CD4-positive, alpha-beta T cell treated with Interferon alpha-2 for 1 hour (primary cell): ENCODE measurements at regions not wholly inside any gene's neighbourhood (a gene's known extent, or its start where the extent isn't known, plus 50 kb on each side); places are given as distances from the start of the nearest gene placed in this dataset.

Experiments
- DNase-seq, 2 donors: peaks; one replicate each; pipeline ENCODE4 v3.0.0-alpha.2; 2020 to 2022

- no peak for DNase-seq
Measured at GRCh38 chr19:29401712-29402421, 123.9 kb upstream of the VSTM2B start.

- DNase-seq, result no peak
Measured at GRCh38 chr19:29402563-29402962, 123.2 kb upstream of the VSTM2B start.

DNA sequence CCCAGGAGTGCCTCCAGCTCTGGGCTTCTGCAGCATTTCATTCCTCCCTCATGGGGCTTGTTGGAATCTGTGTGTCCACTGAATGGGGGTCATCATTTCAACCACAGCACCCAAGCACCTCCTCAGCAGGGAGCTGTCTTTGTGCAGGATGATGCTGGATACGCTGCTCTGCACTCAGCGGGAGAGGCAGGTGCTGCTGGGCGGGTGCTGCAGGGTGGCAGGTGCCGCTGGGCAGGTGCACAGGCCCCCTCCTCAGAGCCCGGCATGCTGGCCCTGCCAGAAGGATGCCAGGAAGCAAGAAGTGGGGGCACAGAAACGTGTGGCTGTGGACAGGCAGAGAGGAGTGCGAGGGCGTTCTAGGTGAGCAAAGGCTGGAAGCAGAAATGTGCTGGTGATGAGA lies 121.8 kb upstream of the VSTM2B start:
- no peak for DNase-seq

- DNase-seq, result no peak
Measured at GRCh38 chr19:29404951-29405727, 120.7 kb upstream of the VSTM2B start.

GRCh38 chr19:29405728-29405995 lies 120.1 kb upstream of the VSTM2B start:
- DNase-seq, result no peak

DNA sequence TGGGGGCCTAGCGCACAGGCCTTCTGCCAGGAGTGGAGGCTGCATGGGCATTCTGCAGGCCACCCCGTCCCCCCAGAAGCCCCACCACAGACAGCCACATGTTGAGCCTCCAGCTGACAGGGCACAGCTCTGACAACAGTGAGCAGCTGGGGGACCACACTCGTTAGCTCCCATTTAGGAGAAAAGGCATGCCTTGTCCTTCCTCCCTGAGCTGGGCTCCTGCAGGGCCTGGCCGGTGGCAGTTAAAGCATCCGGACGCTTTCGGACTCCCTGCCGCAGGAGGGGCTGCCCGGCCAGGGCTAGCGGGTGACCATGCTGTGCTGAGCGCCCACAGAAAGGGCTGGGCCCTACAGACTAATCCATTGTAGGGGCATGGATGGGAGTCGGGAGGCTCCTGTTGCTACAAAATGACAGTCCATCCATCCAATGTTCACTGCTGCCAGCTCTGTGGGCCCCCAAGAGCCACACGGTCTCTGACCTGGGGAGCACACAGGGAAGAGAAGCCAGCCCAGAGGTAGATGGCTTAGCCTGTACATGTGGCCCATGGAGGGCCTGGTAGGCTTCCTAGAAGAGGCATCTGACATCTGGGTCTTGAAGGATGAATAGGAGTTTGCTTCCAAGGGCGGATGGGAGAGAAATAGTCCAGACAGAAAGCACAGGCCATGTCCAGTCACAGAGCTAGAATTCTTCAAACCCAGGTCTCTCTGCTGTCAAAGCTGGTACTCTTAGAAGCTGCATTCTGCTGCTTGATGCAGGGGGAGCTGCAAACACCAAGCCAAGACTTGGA lies 116.5 kb upstream of the VSTM2B start:
- no peak for DNase-seq

GRCh38 chr19:29410601-29411000 lies 115.2 kb upstream of the VSTM2B start:
- no peak for DNase-seq

DNA sequence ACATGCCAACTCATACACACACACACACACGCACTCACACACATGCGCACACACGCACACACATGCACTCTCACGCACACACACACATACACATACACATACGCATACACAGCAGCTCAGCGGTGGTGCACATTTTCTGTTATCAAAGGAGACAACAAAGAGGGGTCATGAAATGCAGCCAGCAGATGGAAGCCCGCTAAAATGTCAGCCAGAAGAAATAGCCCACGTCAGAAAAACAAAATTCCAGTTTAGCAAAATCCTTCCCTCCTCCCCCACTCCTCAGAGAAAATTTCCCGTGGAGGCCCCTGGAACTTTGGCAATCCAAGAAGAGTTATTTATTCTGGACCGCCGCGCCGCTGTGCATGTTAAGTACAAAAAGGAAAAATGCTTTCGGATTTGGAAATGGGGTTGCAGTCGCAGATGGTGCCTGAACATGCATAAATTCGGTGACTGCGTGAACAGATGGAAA lies 114.6 kb upstream of the VSTM2B start:
- DNase-seq, result no peak

DNA sequence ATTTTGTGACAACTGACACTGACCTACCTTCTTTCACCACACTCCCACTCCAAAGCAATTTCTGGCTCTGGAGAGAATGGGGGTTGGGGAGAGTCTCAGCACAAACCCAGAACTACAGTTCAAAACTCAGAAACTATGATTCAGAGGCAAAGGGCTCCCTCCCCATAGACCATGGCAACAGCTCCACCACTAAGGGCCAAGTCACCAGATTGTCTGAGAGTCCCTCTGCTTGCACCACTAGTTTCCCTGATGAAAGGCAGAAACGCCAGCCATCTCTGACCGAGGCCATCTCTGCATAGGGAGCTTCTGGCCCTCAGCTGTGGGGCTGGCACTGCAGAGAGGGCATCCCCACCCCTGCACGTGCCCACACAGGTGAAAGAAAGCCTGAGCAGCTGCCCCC lies 112.4 kb upstream of the VSTM2B start:
- DNase-seq, result no peak

- no peak for DNase-seq
Measured at GRCh38 chr19:29415507-29415906, 110.3 kb upstream of the VSTM2B start.

- DNase-seq, result no peak
Measured at GRCh38 chr19:29417048-29417447, 108.7 kb upstream of the VSTM2B start.

DNA sequence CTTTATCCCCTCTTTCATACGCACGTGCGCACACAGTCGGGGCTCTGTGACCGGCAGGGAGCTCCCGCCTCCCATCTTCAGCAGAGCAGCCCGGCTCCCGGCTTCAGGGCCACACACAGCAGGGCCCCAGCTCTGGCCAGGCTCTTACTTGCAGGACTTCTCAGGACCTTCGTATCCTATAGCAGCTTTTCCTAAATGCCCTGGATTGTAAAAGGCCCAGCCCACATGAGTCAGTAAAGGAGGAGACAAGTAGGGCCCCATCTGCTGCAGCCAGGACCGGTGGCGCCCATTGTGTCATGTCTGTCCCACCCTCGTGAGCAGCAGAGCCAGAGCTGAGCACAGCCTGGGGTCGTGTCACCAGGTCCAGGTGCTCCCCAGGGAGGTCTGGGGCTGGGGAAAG lies 107.6 kb upstream of the VSTM2B start:
- DNase-seq, result no peak

- no peak for DNase-seq
Measured at GRCh38 chr19:29420065-29420464, 105.7 kb upstream of the VSTM2B start.

GRCh38 chr19:29420482-29421195 lies 105.2 kb upstream of the VSTM2B start:
- DNase-seq, result no peak

GRCh38 chr19:29421196-29421545 lies 104.6 kb upstream of the VSTM2B start:
- no peak for DNase-seq

GRCh38 chr19:29422047-29422446 lies 103.7 kb upstream of the VSTM2B start:
- DNase-seq, result no peak

DNA sequence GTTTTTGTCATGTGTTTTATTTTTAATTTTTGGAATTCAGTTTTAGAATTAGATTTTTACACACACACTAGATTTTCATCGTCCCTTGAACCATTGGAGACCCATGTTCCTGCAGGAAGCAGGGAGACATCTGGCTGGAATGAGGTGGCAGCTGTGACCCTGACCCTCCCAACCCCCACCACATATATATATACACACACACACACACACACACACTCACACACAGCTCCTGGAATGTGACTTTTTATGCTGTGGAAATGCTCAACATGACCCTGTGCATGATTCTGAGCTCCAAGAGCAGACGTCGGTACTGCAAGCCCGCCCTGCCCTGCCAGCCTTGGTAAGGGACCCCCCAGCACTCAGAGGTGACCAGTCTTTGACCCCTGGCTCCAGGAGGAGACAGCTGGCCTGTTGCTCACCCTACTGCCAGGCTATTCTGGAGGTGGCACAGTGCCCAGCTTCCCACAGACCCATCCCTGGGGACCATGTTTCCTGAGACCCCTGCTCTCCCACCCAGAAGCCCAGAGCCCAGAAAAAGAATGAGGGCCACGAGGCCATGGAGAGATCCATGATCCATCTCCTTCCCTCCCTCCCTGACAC lies 103.2 kb upstream of the VSTM2B start:
- DNase-seq, result no peak

- no peak for DNase-seq
Measured at GRCh38 chr19:29428071-29428470, 97.7 kb upstream of the VSTM2B start.

- DNase-seq, result no peak
Measured at GRCh38 chr19:29429021-29429420, 96.8 kb upstream of the VSTM2B start.

GRCh38 chr19:29429581-29429980 lies 96.2 kb upstream of the VSTM2B start:
- DNase-seq, result no peak

GRCh38 chr19:29431332-29431731 lies 94.5 kb upstream of the VSTM2B start:
- no peak for DNase-seq

DNA sequence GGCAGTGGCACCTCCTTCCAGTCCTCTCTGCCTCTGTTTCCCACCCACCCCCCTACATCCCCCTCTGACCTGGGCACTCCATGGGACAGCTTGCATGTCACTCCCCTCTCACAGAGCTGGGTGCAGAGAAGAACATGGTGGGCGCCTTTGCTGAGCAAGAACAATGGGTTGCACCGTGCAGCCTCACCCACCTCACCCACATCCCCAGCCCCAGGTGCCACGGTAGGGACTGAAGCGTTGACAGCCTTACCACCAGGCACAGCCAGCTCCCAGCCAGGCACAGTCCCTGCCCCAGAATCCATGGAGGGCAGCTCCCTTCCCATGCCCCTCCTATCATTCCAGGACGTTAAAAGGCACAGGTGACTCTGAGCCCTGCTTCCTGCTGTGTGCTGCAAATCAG lies 93.1 kb upstream of the VSTM2B start:
- DNase-seq, result no peak

DNA sequence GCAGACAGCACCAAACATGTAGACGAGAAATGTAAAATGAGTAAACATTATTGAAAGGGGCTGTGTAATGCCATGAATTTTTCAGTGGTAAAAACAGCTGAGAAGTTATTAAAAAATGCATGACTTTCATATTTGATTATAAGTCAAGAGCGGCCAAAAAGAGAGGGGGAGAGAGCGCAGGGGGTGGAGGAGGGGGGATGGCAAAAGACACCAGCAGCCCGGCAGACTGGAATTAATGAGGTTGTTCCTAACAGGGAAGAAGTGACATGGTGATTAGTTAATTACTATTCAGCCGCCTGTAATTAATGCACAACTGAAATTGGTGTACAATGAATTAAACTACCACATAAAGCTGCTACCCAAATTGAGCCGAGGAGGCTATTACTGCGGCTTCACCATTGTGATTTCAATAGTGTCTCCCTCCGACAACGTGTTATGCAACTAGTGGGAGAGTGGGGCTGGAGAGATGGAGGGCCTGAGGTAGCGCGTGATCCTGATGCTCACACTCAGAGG lies 89.1 kb upstream of the VSTM2B start:
- no peak for DNase-seq
